ENCODE measurements at regions not wholly inside any gene's neighbourhood (a gene's known extent, or its start where the extent isn't known, plus 50 kb on each side); places are given as distances from the start of the nearest gene placed in this dataset.

DNA sequence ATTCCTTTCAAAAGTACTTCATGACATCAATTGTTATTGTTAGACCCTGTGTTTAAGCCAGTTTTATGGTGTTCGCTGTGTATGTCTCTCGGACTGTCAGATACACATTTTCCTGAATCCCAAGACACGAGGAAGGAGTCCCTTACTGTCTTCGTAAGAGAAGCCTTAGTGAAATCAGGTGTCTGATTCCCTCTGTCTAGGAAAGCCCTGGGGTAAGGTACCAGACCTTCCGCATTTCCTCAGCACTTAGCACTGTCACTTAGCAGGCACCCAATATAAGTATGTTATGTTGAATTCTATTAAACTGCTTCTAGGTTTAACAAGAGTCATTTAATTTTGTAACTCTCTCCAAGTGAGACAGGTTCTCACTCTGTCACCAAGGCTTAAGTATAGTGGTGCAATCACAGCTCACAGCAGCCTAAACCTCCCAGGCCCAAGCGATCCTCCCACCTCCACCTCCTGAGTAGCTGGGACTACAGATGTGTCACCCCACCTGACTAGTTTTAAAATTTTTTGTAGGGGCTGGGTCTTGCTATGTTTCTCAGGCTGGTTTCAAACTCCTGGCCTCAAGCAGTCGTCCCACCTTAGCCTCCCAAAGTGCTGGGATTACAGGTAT is 111.0 kb downstream of the BBS10 start:
- no peaks in the 10 kb centered on the region for H3K79me2 ChIP-seq (ENCODE audit: control insufficient read depth, low read length)
- no peaks in the 10 kb centered on the region for H3K4me1 ChIP-seq (ENCODE audit: control insufficient read depth, low read length)
- H3K4me2 ChIP-seq (ENCODE audit: low read length), result no peak overlapping the region
- no peaks in the 10 kb centered on the region for H3K36me3 ChIP-seq (ENCODE audit: control insufficient read depth, low read length)
- H3K4me3 ChIP-seq (ENCODE audit: low read length), result no peak overlapping the region
- no peaks in the 10 kb centered on the region for H3K9me3 ChIP-seq (ENCODE audit: control insufficient read depth, insufficient read depth, low read length)
- TF ChIP-seq, protein P1, sequence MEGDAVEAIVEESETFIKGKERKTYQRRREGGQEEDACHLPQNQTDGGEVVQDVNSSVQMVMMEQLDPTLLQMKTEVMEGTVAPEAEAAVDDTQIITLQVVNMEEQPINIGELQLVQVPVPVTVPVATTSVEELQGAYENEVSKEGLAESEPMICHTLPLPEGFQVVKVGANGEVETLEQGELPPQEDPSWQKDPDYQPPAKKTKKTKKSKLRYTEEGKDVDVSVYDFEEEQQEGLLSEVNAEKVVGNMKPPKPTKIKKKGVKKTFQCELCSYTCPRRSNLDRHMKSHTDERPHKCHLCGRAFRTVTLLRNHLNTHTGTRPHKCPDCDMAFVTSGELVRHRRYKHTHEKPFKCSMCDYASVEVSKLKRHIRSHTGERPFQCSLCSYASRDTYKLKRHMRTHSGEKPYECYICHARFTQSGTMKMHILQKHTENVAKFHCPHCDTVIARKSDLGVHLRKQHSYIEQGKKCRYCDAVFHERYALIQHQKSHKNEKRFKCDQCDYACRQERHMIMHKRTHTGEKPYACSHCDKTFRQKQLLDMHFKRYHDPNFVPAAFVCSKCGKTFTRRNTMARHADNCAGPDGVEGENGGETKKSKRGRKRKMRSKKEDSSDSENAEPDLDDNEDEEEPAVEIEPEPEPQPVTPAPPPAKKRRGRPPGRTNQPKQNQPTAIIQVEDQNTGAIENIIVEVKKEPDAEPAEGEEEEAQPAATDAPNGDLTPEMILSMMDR (IDR thresholded peaks at IDR 0.05; ENCODE audit: low read depth, low read length, poor library complexity, severe bottlenecking), result no peak
- no peak for TF ChIP-seq EZH2phosphoT487 (IDR thresholded peaks at IDR 0.05; ENCODE audit: borderline replicate concordance, low read length)
- H4K20me1 ChIP-seq (ENCODE audit: control insufficient read depth, insufficient read depth, low read depth, low read length), result no peaks in the 10 kb centered on the region
- no peaks in the 10 kb centered on the region for H3K27me3 ChIP-seq (ENCODE audit: control insufficient read depth, low read length)
- no peak overlapping the region for H3K27ac ChIP-seq (ENCODE audit: low read depth, low read length)
- H3K9me2 ChIP-seq (replicated peaks; ENCODE audit: control insufficient read depth, low read length), result no peaks in the 10 kb centered on the region
- no peaks in the 10 kb centered on the region for H3F3A ChIP-seq (ENCODE audit: control insufficient read depth, insufficient read depth)

DNA sequence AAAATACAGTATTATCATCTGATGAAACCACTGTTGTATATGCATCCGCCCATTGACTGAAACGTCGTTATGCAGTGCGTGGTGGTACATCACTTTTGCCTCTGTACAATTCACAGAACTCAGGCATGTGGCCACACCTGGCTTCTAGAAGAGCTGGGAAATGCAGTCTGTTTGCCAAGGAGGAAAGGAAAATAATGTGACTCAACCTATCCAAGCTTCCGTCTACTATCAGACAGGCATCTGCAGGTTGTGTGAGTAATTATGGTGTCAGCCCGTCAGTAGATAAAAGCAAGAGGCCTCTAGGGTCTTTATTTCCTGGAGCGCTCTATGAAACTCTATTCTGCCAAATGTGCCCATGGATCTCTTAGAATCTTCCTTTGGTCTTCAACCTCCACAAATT is 111.6 kb downstream of the BBS10 start:
- TF ChIP-seq EZH2phosphoT487 (IDR thresholded peaks at IDR 0.05; ENCODE audit: borderline replicate concordance, low read length), result no peak
- TF ChIP-seq, protein P1 (IDR thresholded peaks at IDR 0.05; ENCODE audit: low read depth, low read length, poor library complexity, severe bottlenecking), result no peak
- H3K4me2 ChIP-seq (ENCODE audit: low read length), result no peak overlapping the region
- no peaks in the 10 kb centered on the region for H3K9me2 ChIP-seq (replicated peaks; ENCODE audit: control insufficient read depth, low read length)
- H3K9me3 ChIP-seq (ENCODE audit: control insufficient read depth, insufficient read depth, low read length), result no peaks in the 10 kb centered on the region
- H4K20me1 ChIP-seq (ENCODE audit: control insufficient read depth, insufficient read depth, low read depth, low read length), result no peaks in the 10 kb centered on the region
- H3F3A ChIP-seq (ENCODE audit: control insufficient read depth, insufficient read depth), result no peaks in the 10 kb centered on the region
- no peaks in the 10 kb centered on the region for H3K36me3 ChIP-seq (ENCODE audit: control insufficient read depth, low read length)
- no peaks in the 10 kb centered on the region for H3K79me2 ChIP-seq (ENCODE audit: control insufficient read depth, low read length)
- no peak overlapping the region for H3K4me3 ChIP-seq (ENCODE audit: low read length)
- H3K27me3 ChIP-seq (ENCODE audit: control insufficient read depth, low read length), result no peaks in the 10 kb centered on the region
- H3K27ac ChIP-seq (ENCODE audit: low read depth, low read length), result no peak overlapping the region
- no peaks in the 10 kb centered on the region for H3K4me1 ChIP-seq (ENCODE audit: control insufficient read depth, low read length)

DNA sequence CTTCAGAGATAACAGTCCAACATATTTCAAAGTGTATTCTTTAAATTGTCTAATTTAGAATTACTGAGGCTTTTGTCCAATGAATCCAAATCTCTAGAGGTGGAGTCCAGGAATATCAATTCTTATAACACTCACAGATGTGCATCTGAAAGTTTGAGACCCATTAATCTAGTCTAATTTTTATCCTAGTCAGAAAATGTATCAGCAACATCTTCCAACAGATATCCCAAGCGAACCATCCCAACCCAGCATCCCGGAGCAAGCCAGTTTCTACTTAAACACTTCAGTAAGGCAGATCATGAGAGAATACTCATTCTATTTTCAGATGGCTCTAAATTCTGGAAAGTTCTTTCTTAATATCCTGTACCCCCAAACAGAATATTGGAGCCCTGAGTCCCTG is 113.5 kb downstream of the BBS10 start:
- no peaks in the 10 kb centered on the region for H3K9me2 ChIP-seq (replicated peaks; ENCODE audit: control insufficient read depth, low read length)
- TF ChIP-seq EZH2phosphoT487 (IDR thresholded peaks at IDR 0.05; ENCODE audit: borderline replicate concordance, low read length), result no peak
- TF ChIP-seq, protein P1 (IDR thresholded peaks at IDR 0.05; ENCODE audit: low read depth, low read length, poor library complexity, severe bottlenecking), result no peak
- no peaks in the 10 kb centered on the region for H3K79me2 ChIP-seq (ENCODE audit: control insufficient read depth, low read length)
- no peaks in the 10 kb centered on the region for H3K4me1 ChIP-seq (ENCODE audit: control insufficient read depth, low read length)
- H3K36me3 ChIP-seq (ENCODE audit: control insufficient read depth, low read length), result no peaks in the 10 kb centered on the region
- H3K27ac ChIP-seq (ENCODE audit: low read depth, low read length), result no peak overlapping the region
- no peaks in the 10 kb centered on the region for H3K9me3 ChIP-seq (ENCODE audit: control insufficient read depth, insufficient read depth, low read length)
- no peaks in the 10 kb centered on the region for H3F3A ChIP-seq (ENCODE audit: control insufficient read depth, insufficient read depth)
- no peak overlapping the region for H3K4me2 ChIP-seq (ENCODE audit: low read length)
- H4K20me1 ChIP-seq (ENCODE audit: control insufficient read depth, insufficient read depth, low read depth, low read length), result no peaks in the 10 kb centered on the region
- H3K4me3 ChIP-seq (ENCODE audit: low read length), result no peak overlapping the region
- no peaks in the 10 kb centered on the region for H3K27me3 ChIP-seq (ENCODE audit: control insufficient read depth, low read length)
